HG02610 (cell line): ENCODE measurements at regions not wholly inside any gene's neighbourhood (a gene's known extent, or its start where the extent isn't known, plus 50 kb on each side); places are given as distances from the start of the nearest gene placed in this dataset.
A peak's percentile ranks its signal among the peaks of the same experiment; 100 is the strongest.

Experiments used
- ATAC-seq: cut with Tn5 transposase; IDR thresholded peaks from one replicate; pipeline ENCODE4 v1.9.1; 2021; ENCODE audit warnings: mild to moderate bottlenecking, moderate library complexity; ENCODE audit not compliant: unreplicated experiment

- ATAC-seq = no peak
Observed at GRCh38 chr6:87938287-87938686, 109.4 kb upstream of the SPACA1 start.

- no peak for ATAC-seq
Observed at GRCh38 chr6:87936065-87936464, 111.6 kb upstream of the SPACA1 start.

DNA sequence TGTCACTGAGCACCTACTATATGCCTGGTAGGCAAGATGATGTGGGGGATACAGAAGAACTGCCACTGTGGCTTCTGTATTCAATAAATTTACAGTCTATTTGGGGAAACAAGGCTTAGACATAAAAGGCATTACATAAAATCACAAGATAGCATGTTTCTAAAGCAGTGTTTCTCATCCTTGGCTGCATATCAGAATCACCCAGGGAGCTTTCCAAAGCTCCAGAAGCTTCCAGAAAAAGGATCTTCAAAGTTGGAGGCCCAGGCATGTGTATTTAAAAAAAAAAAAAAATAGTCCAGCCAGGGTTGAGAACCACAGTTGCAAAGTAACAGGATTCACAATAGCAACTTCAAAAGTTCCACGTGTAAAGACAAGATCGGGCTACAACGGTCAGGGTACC is 112.4 kb upstream of the SPACA1 start:
- ATAC-seq = no peak

DNA sequence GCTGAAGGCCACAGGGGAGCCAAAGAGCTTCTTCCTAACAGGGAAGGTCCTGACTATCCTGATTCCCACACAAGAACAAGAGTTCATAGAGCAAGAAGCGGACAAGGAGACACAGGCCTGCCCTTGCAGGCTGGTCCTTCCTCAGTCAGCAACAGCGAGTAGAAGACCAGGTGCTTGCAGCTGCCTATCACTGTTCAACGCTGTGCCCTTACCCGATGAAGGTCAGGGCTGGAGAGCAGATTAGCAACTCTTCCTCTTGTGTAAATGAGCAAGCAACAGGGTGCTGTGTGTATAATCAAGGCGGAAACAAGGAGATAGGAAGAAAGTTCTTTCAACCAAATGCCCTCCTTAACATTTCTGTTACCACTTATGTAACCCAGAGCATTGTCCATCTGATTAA is 115.3 kb upstream of the SPACA1 start:
- no peak for ATAC-seq

DNA sequence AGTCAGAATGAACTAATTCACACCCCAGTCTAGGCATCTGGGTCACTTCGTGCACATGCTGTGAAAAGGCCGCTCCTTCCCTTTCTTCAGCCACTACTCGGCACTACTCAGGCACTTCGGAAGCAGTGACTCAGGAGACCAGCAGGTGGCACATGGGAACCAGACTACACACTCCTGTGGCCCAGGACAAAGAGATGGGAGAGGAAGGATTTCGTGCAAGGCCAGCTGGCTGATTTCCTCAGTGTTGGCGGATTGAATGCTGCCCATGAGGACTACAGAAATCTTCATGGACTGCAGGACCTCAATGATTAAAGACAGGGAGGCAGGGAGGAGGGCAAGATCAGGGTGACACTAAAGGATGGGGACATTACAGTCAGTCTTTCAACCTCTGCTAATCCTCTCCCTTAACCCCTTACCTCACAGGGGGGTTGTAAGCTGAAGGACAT is 117.8 kb upstream of the SPACA1 start:
- ATAC-seq = peak; percentile 62

DNA sequence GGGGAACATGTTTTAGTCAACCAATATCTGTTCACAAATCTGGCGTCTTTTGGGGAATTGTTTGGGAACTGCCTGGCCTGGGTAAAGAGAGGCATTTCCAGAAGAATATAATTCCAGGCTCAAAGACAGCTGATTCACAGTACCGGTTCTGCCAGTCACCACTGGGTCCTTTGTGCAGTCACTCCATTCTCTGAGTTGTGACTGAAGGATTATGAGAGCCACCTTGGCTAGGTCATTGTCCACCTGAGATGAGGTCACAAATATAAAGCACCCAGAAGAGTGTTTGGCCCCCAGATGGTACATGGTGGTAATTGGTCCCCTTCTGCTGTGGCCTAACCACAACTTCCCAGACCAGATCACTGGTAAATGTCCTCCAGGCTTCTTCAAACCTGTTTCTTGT is 121.0 kb upstream of the SPACA1 start:
- ATAC-seq = no peak

DNA sequence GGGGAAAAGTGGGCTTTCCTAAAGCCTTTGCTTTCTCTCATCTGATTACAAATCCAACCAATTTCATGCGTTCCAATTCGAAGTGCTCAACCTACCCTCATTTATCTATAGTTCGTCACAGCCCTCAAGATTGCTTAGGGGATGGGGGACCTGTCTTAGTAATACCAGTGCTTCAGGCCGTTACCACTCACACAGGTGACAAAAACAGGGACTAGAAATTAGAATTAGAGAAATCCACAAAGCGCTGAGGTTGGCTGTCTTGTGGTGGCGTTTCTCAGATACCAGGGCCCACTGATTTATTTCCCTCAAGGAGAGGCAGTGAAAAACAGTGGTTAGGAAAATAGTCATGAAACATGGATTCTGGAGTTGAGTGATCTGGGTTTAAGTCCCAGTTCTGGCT is 121.6 kb upstream of the SPACA1 start:
- ATAC-seq = no peak

DNA sequence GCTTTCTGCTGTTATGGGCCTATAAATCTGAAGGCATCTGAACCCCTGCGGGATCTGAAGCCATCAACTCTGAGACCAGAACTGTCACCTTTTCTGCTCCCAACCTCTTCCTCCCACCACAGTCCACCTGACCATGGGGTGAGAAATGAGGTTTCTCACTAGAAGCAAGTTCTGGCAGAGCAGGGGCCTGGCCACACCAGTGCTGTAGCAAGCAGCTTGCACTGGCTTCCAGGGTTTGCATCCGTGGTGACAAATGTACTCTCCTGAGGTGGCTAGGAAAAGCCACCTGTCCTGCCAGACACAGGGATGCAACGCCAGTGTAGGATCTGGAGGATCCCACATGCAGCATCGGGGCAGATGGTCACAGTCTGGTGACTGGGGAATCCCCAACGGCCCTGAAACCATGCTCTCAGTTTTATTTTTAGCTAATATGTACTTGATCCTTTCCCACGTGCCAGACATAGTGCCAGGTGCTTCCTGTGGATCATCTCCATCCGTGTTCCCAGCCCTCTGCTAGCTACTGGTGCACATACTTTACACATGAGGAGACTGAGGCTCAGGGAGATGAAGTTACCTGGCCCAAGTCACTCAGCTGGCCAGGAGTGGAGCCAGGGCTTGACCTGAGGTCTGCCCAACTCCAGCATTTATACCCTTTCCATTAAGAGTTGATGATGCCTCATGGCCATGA is 122.1 kb upstream of the SPACA1 start:
- peak; percentile 52 for ATAC-seq

GRCh38 chr6:87923389-87924050 is 124.1 kb upstream of the SPACA1 start:
- no peak for ATAC-seq

- peak; percentile 77 for ATAC-seq
Observed at GRCh38 chr6:87922947-87923330, 124.7 kb upstream of the SPACA1 start.

DNA sequence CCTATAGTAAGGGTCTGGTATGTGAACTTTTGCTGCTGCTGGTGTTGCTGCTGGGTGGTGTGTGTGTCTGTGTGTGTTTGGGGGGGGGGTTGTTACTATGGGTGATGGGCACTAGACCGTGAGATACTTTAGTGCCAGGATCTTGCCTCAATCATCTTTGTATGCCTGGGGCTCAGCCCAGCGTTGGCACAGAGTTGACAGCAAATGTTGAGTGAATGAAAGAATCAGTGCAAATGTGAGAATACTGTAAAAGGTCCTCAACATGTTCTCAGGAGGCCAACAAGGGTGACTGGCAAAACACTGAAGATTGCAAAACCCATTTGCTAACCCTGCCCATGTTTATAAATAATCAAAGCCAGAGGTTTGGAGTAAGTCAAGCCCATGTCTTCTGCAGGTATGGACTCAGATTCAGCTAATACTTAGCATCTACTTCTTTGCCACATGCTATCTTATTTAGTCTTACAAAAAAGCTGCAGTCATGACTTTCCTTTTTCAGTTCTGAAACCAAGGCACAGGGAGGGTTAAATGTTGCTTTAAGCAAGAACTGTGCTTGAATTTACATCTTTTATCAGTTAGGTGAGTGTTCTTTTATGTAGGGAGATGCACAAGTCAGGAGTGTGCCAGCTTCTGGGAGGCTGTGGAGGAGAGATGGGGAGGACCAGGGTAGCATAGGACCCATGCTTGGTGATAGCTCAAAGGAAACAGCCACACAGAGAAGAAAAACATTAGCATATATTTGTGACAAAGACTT is 125.3 kb upstream of the SPACA1 start:
- peak; percentile 5 for ATAC-seq

GRCh38 chr6:87921034-87921433 is 126.6 kb upstream of the SPACA1 start:
- ATAC-seq = no peak

DNA sequence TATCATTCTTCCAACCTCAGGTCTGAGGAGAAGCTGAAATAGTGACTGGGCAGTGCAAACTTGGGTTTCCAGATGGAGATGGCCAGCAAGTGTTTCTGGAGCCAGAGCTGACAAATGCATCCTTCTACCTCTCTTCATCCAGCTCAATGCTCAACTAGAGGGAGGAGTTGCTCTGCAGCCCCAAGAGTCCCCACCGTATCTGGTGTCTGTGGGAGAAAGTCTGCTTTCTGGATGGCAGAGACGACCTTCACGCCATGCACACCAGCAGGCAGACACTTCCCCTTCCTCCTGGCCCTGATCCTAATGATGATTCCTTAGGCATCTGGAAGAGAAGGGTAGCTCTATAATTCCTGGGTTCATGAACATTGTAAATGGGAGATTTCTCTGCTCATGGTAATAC is 127.4 kb upstream of the SPACA1 start:
- no peak for ATAC-seq

DNA sequence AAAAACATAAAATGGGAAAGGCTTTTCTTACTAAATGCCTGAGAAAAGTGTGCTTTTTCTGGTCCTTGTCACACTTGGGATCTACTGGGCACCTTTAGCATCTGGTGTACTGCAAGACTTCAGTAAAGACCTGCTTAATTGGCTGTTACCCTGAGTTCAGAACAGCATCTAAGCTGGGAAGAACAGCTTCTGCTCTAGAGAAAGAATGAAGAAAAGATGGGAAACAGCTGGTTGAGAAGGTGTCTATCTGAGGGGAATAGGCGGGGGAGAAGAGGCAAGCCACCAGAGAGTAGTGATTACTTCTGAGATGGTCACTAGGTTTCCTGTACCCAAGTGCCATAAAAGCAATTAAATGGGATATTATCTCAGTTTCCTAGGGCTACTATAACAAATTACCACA is 128.2 kb upstream of the SPACA1 start:
- ATAC-seq = no peak

DNA sequence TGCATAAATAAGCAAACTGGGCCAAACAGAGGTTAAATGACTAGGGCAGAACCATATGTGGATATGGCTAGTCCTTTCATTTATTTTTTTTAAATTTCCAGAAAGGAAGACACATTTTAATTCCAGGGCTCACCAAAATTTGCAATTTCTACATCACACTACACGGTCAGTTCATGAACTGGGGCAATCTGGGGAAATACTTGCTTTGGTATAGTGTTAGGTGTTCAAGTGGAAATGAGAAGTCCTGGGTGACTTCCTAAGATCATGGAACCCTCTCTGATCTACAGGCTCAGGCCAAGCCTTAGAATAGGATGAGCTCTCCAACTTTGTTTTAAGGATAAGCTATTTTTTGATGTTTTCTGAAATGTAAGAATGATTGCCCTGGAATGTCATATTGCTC is 128.6 kb upstream of the SPACA1 start:
- ATAC-seq = no peak

- no peak for ATAC-seq
Observed at GRCh38 chr6:87918461-87918941, 129.1 kb upstream of the SPACA1 start.

GRCh38 chr6:87917886-87918285 is 129.8 kb upstream of the SPACA1 start:
- ATAC-seq = no peak

DNA sequence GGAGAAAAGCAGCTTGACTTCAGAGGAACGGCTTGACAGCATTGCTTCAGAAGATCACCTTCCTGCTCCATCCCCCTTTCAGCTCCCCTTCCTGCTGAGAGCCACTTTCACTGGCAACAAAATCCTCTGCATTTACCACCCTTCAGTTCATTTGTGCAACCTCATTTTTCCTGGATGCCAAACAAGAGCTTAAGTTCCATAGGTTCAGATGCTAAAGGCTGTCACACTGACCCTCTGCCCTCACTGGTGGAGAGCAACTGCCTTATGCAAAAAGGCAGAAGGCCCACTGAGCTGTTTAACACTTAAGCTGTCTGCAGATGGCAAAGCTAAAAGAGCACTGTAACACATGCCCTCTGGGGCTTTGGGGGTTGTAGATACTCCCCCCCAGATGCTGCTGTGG is 131.2 kb upstream of the SPACA1 start:
- ATAC-seq = no peak

GRCh38 chr6:87914637-87915395 is 132.8 kb upstream of the SPACA1 start:
- ATAC-seq = no peak

- no peak for ATAC-seq
Observed at GRCh38 chr6:87913974-87914373, 133.7 kb upstream of the SPACA1 start.

DNA sequence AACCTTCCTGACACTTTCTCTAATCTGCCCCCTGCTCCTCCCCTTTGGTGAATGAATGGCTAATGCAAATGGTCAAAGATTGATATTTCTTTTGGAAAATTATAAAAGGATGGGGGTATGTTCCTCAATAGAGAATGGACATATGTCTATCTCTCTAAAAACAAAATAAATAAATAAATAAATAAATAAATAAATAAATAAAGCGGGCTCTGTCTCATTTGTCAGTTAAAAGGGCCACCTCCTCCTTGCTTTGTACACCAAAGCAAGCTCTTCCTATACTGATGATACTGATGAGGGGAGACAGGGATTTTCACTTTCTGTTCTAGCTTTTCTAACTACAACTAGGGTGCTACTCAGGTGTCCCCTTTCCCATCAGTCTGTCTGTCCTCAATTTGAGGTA is 135.5 kb upstream of the SPACA1 start:
- ATAC-seq = no peak
